ENCODE measurements at regions not wholly inside any gene's neighbourhood (a gene's known extent, or its start where the extent isn't known, plus 50 kb on each side); places are given as distances from the start of the nearest gene placed in this dataset.

- ChIA-PET CTCF (ENCODE audit: low intra/inter-chr PET ratio, low total read pairs) (no interaction called here), POLR2A (no interaction called here)
- Histone ChIP-seq H3K4me3 (replicated peaks in 1 of 3; ENCODE audit: insufficient read depth in 1 of 3, low read depth in 2 of 3, low read length in 3 of 3) (no peak overlapping the region), H3K4me1 (ENCODE audit: insufficient read depth, low read length) (0 out of 2 replicates have a peak, but pooled peaks cover 6% of the 10 kb centered on the region), H4K20me1 (ENCODE audit: insufficient read depth, low read length) (no peaks in the 10 kb centered on the region), H3K4me2 (ENCODE audit: low read depth, low read length) (no peak overlapping the region), H3K9ac (ENCODE audit: insufficient read depth, low read depth, low read length) (no peak overlapping the region), H2AFZ (ENCODE audit: low read length) (no peak overlapping the region), H3K36me3 (replicated peaks in 1 of 2; ENCODE audit: control insufficient read depth in 1 of 2, insufficient read depth in 2 of 2, low read length in 2 of 2) (no peaks in the 10 kb centered on the region), H3K9me3 (ENCODE audit: low read length) (no peaks in the 10 kb centered on the region), H3K79me2 (ENCODE audit: insufficient read depth, low read length) (no peaks in the 10 kb centered on the region), H3K27me3 (ENCODE audit: control insufficient read depth in 1 of 2, insufficient read depth in 2 of 2, low read length in 2 of 2) (no peaks in the 10 kb centered on the region), H3K27ac (ENCODE audit: extremely low read length, insufficient read depth, low read length) (no peak overlapping the region)
- in situ Hi-C loops (cut with HindIII; ENCODE audit: extremely low pct_ligation_motif_present, low pct_unique_long_range_greater_than_20kb): no loop called here
- FAIRE-seq (no peak), ATAC-seq (peak; percentile 57), DNase-seq (ENCODE audit: low spot score) (peak; percentile 54)
- no TSS peak for BruUV-seq (replicated peaks)
- intact Hi-C loops (cut with micrococcal nuclease; ENCODE audit: unreplicated experiment): no loop called here
- 0% methylated on average over 2 of the region's 2 CpGs for WGBS (ENCODE audit: low lambda C conversion rate)
- peak; percentile 17; the same call in 1 of the 2 replicates for TF ChIP-seq NFE2L2 (IDR thresholded peaks at IDR 0.05; ENCODE audit: low read length)
- TF ChIP-seq SP2 (CRISPR knock-in tag; IDR thresholded peaks at IDR 0.05): no peak
- TF ChIP-seq FOSL2 (CRISPR knock-in tag; IDR thresholded peaks at IDR 0.05): peak; percentile 79
- TF ChIP-seq ZNF616 (CRISPR knock-in tag; IDR thresholded peaks at IDR 0.05; ENCODE audit: low read depth): no peak
These were observed 68.5 kb upstream of the C11orf58 start for GRCh38 chr11:16669799-16670415.

- Histone ChIP-seq H3K4me2 (ENCODE audit: low read depth, low read length) (peak overlapping the region; percentile 61), H3K9me3 (ENCODE audit: low read length) (peaks cover 10% of the 10 kb centered on the region), H3K4me1 (ENCODE audit: insufficient read depth, low read length) (no peaks in the 10 kb centered on the region), H4K20me1 (ENCODE audit: insufficient read depth, low read length) (no peaks in the 10 kb centered on the region), H3K27ac (ENCODE audit: extremely low read length, insufficient read depth, low read length) (no peak overlapping the region), H3K9ac (ENCODE audit: insufficient read depth, low read depth, low read length) (no peak overlapping the region), H3K27me3 (ENCODE audit: control insufficient read depth in 1 of 2, insufficient read depth in 2 of 2, low read length in 2 of 2) (no peaks in the 10 kb centered on the region), H3K4me3 (replicated peaks in 1 of 3; ENCODE audit: insufficient read depth in 1 of 3, low read depth in 2 of 3, low read length in 3 of 3) (peak overlapping the region; percentile 20 to 46 (median 27); a peak in 2 of 6 replicates), H3K79me2 (ENCODE audit: insufficient read depth, low read length) (no peaks in the 10 kb centered on the region), H2AFZ (ENCODE audit: low read length) (no peak overlapping the region), H3K36me3 (replicated peaks in 1 of 2; ENCODE audit: control insufficient read depth in 1 of 2, insufficient read depth in 2 of 2, low read length in 2 of 2) (no peaks in the 10 kb centered on the region)
- intact Hi-C loops (cut with micrococcal nuclease; ENCODE audit: unreplicated experiment) (no loop called here), in situ Hi-C loops (cut with HindIII; ENCODE audit: extremely low pct_ligation_motif_present, low pct_unique_long_range_greater_than_20kb) (no loop called here)
- POLR2A ChIA-PET: no interaction called here
- DNase-seq (ENCODE audit: low spot score) (peak; percentile 50), ATAC-seq (peak; percentile 93), FAIRE-seq (no peak)
- WGBS (ENCODE audit: low lambda C conversion rate): 42% methylated on average over 9 of the region's 9 CpGs
- CTCF ChIA-PET (ENCODE audit: low intra/inter-chr PET ratio, low total read pairs): no interaction called here
- BruUV-seq (replicated peaks): no TSS peak
- TF ChIP-seq FOXP1 (IDR thresholded peaks at IDR 0.05) (no peak), FOXP1 (CRISPR knock-in tag; IDR thresholded peaks at IDR 0.05) (0 out of 2 replicates have a peak, but pooled peaks have one; percentile 20), ZFAT (CRISPR knock-in tag; conservative IDR thresholded peaks at IDR 0.05) (no peak), KAT8 (CRISPR knock-in tag; IDR thresholded peaks at IDR 0.05) (0 out of 2 replicates have a peak, but pooled peaks have one; percentile 39), GABPB1 (CRISPR knock-in tag; IDR thresholded peaks at IDR 0.05) (peak; percentile 55), NKX3-1 (CRISPR knock-in tag; IDR thresholded peaks at IDR 0.05) (no peak), FOXA1 (IDR thresholded peaks at IDR 0.05) (no peak), FOXA1 (CRISPR knock-in tag; IDR thresholded peaks at IDR 0.05) (peak; percentile 50; the same call in 1 of the 2 replicates), JUND (CRISPR knock-in tag; IDR thresholded peaks at IDR 0.05) (no peak), REPIN1 (CRISPR knock-in tag; IDR thresholded peaks at IDR 0.05; ENCODE audit: borderline replicate concordance, low read depth) (no peak), SAP130 (CRISPR knock-in tag; IDR thresholded peaks at IDR 0.05; ENCODE audit: low read depth) (peak; percentile 40; the same call in 1 of the 2 replicates), STAG1 (CRISPR knock-in tag; IDR thresholded peaks at IDR 0.05) (peak; percentile 43), ESRRA (CRISPR knock-in tag; IDR thresholded peaks at IDR 0.05; ENCODE audit: low read depth) (no peak)
- TF ChIP-seq, protein P1, sequence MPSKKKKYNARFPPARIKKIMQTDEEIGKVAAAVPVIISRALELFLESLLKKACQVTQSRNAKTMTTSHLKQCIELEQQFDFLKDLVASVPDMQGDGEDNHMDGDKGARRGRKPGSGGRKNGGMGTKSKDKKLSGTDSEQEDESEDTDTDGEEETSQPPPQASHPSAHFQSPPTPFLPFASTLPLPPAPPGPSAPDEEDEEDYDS (CRISPR knock-in tag; IDR thresholded peaks at IDR 0.05): no peak
- TF ChIP-seq, protein P2, sequence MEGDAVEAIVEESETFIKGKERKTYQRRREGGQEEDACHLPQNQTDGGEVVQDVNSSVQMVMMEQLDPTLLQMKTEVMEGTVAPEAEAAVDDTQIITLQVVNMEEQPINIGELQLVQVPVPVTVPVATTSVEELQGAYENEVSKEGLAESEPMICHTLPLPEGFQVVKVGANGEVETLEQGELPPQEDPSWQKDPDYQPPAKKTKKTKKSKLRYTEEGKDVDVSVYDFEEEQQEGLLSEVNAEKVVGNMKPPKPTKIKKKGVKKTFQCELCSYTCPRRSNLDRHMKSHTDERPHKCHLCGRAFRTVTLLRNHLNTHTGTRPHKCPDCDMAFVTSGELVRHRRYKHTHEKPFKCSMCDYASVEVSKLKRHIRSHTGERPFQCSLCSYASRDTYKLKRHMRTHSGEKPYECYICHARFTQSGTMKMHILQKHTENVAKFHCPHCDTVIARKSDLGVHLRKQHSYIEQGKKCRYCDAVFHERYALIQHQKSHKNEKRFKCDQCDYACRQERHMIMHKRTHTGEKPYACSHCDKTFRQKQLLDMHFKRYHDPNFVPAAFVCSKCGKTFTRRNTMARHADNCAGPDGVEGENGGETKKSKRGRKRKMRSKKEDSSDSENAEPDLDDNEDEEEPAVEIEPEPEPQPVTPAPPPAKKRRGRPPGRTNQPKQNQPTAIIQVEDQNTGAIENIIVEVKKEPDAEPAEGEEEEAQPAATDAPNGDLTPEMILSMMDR (CRISPR knock-in tag; IDR thresholded peaks at IDR 0.05): peak; percentile 64
These were observed 105.9 kb upstream of the C11orf58 start for GRCh38 chr11:16632295-16633200.
